ENCODE measurements at regions not wholly inside any gene's neighbourhood (a gene's known extent, or its start where the extent isn't known, plus 50 kb on each side); places are given as distances from the start of the nearest gene placed in this dataset.
A peak's percentile ranks its signal among the peaks of the same experiment; 100 is the strongest.

- CTCF ChIA-PET (ENCODE audit: partially characterized antibody) = interaction anchor here (0.6 to 2.1 kb wide), 5 partner anchors 21 to 1391 kb away, joined by 3 to 8 read pairs (median 4); no protein-coding TSS in a partner anchor
- Histone ChIP-seq H2BK20ac (ENCODE audit: low read length) (no peak overlapping the region), H3K27me3 (replicated peaks in 1 of 4; ENCODE audit: control insufficient read depth in 3 of 4, extremely low read depth in 1 of 4, insufficient read depth in 3 of 4, low read length in 3 of 4) (no peaks in the 10 kb centered on the region)
- TF ChIP-seq TAF1 (IDR thresholded peaks at IDR 0.05; ENCODE audit: low read depth, low read length) (no peak), TAF7 (optimal IDR thresholded peaks at IDR 0.05; ENCODE audit: borderline replicate concordance, low read depth, low read length) (no peak), EZH2 (IDR thresholded peaks at IDR 0.05; ENCODE audit: low read depth, low read length, severe bottlenecking) (no peak), PHF8 (conservative IDR thresholded peaks at IDR 0.05; ENCODE audit: low read depth, low read length) (no peak), POLR2A (IDR thresholded peaks at IDR 0.05; ENCODE audit: control extremely low read depth in 1 of 2, low read depth in 2 of 2, low read length in 2 of 2) (no peak), SUZ12 (IDR thresholded peaks at IDR 0.05; ENCODE audit: low read length) (no peak), SIRT6 (IDR thresholded peaks at IDR 0.05; ENCODE audit: low read length) (no peak), POLR2AphosphoS5 (IDR thresholded peaks at IDR 0.05; ENCODE audit: low read depth, low read length) (no peak), RAD21 (IDR thresholded peaks at IDR 0.05 in 1 of 2, conservative IDR thresholded peaks at IDR 0.05 in 1 of 2; ENCODE audit: low read depth in 2 of 2, low read length in 2 of 2) (peak; percentile 56 to 68), CTCF (IDR thresholded peaks at IDR 0.05; ENCODE audit: control extremely low read depth in 1 of 3, insufficient read depth in 1 of 3, low read depth in 1 of 3, low read length in 3 of 3) (peak in 2 of 3 experiments; percentile 30 to 53; a peak in 2 of 4 replicates), CREB1 (IDR thresholded peaks at IDR 0.05) (no peak)
- TF ChIP-seq, protein P1, sequence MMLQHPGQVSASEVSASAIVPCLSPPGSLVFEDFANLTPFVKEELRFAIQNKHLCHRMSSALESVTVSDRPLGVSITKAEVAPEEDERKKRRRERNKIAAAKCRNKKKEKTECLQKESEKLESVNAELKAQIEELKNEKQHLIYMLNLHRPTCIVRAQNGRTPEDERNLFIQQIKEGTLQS (IDR thresholded peaks at IDR 0.05; ENCODE audit: insufficient read depth, low read depth, low read length) = no peak
Observed at GRCh38 chr4:171650543-171650942, 162.7 kb upstream of the GALNTL6 start.

More at GRCh38 chr4:171650543-171650942, 162.7 kb upstream of the GALNTL6 start:
- Histone ChIP-seq H3K9ac (replicated peaks in 1 of 4; ENCODE audit: extremely low read depth in 1 of 4, low read depth in 3 of 4, low read length in 3 of 4) (no peak overlapping the region), H3K79me2 (ENCODE audit: control insufficient read depth in 1 of 2, insufficient read depth in 2 of 2, low read length in 2 of 2) (no peaks in the 10 kb centered on the region), H3K4me3 (ENCODE audit: extremely low read depth in 1 of 4, insufficient read depth in 2 of 4, low read depth in 3 of 4, low read length in 4 of 4) (no peak overlapping the region), H2BK15ac (ENCODE audit: low read length) (no peak overlapping the region), H2BK120ac (replicated peaks; ENCODE audit: low read depth, low read length) (no peak overlapping the region), H3K18ac (ENCODE audit: extremely low read depth, low read length) (no peak overlapping the region), H3K23me2 (ENCODE audit: low read depth, low read length) (no peaks in the 10 kb centered on the region; the same call in 1 of the 2 replicates), H3K56ac (replicated peaks; ENCODE audit: insufficient read length, low read depth, low read length) (no peak overlapping the region), H4K20me1 (replicated peaks in 1 of 2; ENCODE audit: control insufficient read depth in 1 of 2, insufficient read depth in 2 of 2, low read length in 2 of 2) (no peaks in the 10 kb centered on the region), H2BK5ac (ENCODE audit: low read depth, low read length) (no peak overlapping the region), H3K4me1 (replicated peaks in 1 of 4; ENCODE audit: control insufficient read depth in 3 of 4, insufficient read depth in 4 of 4, low read length in 3 of 4) (no peaks in the 10 kb centered on the region), H3K4ac (replicated peaks; ENCODE audit: insufficient read length, low read depth, low read length) (no peak overlapping the region), H2AK5ac (ENCODE audit: low read depth, low read length) (no peak overlapping the region), H3K36me3 (ENCODE audit: control insufficient read depth in 2 of 4, insufficient read depth in 4 of 4, low read length in 3 of 4) (no peaks in the 10 kb centered on the region), H3K79me1 (ENCODE audit: low read depth, low read length) (no peaks in the 10 kb centered on the region), H2AFZ (ENCODE audit: low read length) (no peak overlapping the region), H3K14ac (ENCODE audit: insufficient read length) (no peak overlapping the region), H2BK12ac (ENCODE audit: low read depth, low read length) (no peak overlapping the region), H3K4me2 (ENCODE audit: insufficient read depth in 1 of 2, low read depth in 2 of 2, low read length in 2 of 2) (no peak overlapping the region), H3K27ac (ENCODE audit: low read depth, low read length) (no peak overlapping the region), H3K9me3 (ENCODE audit: insufficient read depth in 2 of 2, low read depth in 1 of 2, low read length in 1 of 2) (no peaks in the 10 kb centered on the region), H4K91ac (replicated peaks; ENCODE audit: insufficient read length, low read length) (no peak overlapping the region), H4K5ac (ENCODE audit: insufficient read length, low read depth, low read length) (no peak overlapping the region), H4K8ac (ENCODE audit: extremely low read depth, insufficient read depth, low read length) (peak overlapping the region; percentile 25; the same call in 1 of the 2 replicates), H3K23ac (ENCODE audit: insufficient read length) (no peak overlapping the region)
- POLR2A ChIA-PET (ENCODE audit: partially characterized antibody) = no interaction called here
- DNase-seq (ENCODE audit: low read depth in 1 of 2, low spot score in 2 of 2) = no peak
- FAIRE-seq = no peak
- WGBS, 2 experiments (ENCODE audit: extremely low coverage in 1 of 2, insufficient coverage in 1 of 2, insufficient read length in 1 of 2, insufficient replicate concordance in 2 of 2, low coverage in 1 of 2, low lambda C conversion rate in 2 of 2, missing lambda C conversion rate in 1 of 2) = 76% methylated on average over 2 of the region's 2 CpGs; no CpG with 5 or more reads in 1 of the 2 experiments
